Ascending aorta (tissue), 2 donors: ENCODE measurements at regions not wholly inside any gene's neighbourhood (a gene's known extent, or its start where the extent isn't known, plus 50 kb on each side); places are given as distances from the start of the nearest gene placed in this dataset.

Experiments
- DNase-seq, 2 donors: peaks; one replicate each; pipeline ENCODE4 v3.0.0-alpha.2; 2019; ENCODE audit warnings: low spot score in 2 of 2
- H3K27ac ChIP-seq, 2 donors: fragments of 200-600 bp; sonication (generic); one replicate each; pipeline ENCODE4 v1.5.1; 2016 to 2017; ENCODE audit warnings: mild to moderate bottlenecking in 1 of 2
- H3K27me3 ChIP-seq: fragments of 200-600 bp; sonication (generic); one replicate; pipeline ENCODE4 v1.5.1; 2017
- H3K36me3 ChIP-seq, 2 donors: fragments of 200-600 bp; sonication (generic); one replicate each; pipeline ENCODE4 v1.5.1; 2016
- H3K4me1 ChIP-seq, 2 donors: fragments of 200-600 bp; sonication (generic); one replicate each; pipeline ENCODE4 v1.5.1; 2016 to 2017; ENCODE audit warnings: mild to moderate bottlenecking in 1 of 2
- H3K4me3 ChIP-seq, 2 donors: fragments of 200-600 bp; sonication (generic); one replicate each; pipeline ENCODE4 v1.5.1; 2016 to 2017; ENCODE audit warnings: mild to moderate bottlenecking in 1 of 2
- H3K9me3 ChIP-seq, 2 donors: fragments of 200-600 bp; sonication (generic); one replicate each; pipeline ENCODE4 v1.5.1; 2016
- intact Hi-C: fragments of 100-400 bp; cut with DNase I; formaldehyde crosslinking; loops from one replicate; pipeline ENCODE4 v1.15.1; 2023
- TF ChIP-seq, protein P1 (sequence below), 3 experiments: fragments of 200-600 bp in 2 of 3; fragments of 450-650 bp in 1 of 3; sonication (generic) in 2 of 3; IDR thresholded peaks; one replicate each; pipeline ENCODE4 v1.5.1; 2016 to 2019; ENCODE audit warnings: antibody characterized with exemption in 3 of 3, mild to moderate bottlenecking in 1 of 3, moderate library complexity in 1 of 3

DNA sequence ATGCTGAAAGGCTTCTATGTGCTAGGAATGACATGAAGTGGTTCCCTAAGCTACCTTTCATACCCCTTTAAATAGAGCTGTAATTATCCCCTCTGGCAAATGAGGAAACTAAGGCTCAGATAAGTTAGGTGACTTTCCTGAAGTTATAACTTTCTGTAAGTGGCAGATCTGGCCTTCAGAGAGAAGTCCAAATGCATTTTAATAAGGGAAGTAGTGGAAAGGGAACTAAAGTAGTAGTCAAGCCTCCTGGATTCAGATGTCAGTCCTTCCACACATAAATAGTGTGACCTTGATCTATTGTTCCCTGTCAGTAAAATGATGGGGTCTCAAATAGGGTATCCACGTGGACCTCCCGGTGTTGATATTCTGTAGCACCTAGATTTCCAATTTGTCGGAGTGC lies 277.7 kb downstream of the EDEM1 start:
- Histone ChIP-seq H3K4me3 (no peak overlapping the region), H3K4me1 (no peaks in the 10 kb centered on the region), H3K27ac (no peak overlapping the region), H3K9me3 (no peaks in the 10 kb centered on the region), H3K36me3 (no peaks in the 10 kb centered on the region), H3K27me3 (no peaks in the 10 kb centered on the region)
- TF ChIP-seq, protein P1, sequence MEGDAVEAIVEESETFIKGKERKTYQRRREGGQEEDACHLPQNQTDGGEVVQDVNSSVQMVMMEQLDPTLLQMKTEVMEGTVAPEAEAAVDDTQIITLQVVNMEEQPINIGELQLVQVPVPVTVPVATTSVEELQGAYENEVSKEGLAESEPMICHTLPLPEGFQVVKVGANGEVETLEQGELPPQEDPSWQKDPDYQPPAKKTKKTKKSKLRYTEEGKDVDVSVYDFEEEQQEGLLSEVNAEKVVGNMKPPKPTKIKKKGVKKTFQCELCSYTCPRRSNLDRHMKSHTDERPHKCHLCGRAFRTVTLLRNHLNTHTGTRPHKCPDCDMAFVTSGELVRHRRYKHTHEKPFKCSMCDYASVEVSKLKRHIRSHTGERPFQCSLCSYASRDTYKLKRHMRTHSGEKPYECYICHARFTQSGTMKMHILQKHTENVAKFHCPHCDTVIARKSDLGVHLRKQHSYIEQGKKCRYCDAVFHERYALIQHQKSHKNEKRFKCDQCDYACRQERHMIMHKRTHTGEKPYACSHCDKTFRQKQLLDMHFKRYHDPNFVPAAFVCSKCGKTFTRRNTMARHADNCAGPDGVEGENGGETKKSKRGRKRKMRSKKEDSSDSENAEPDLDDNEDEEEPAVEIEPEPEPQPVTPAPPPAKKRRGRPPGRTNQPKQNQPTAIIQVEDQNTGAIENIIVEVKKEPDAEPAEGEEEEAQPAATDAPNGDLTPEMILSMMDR (IDR thresholded peaks at IDR 0.05): no peak
- no peak for DNase-seq
- intact Hi-C loops: no loop called here

DNA sequence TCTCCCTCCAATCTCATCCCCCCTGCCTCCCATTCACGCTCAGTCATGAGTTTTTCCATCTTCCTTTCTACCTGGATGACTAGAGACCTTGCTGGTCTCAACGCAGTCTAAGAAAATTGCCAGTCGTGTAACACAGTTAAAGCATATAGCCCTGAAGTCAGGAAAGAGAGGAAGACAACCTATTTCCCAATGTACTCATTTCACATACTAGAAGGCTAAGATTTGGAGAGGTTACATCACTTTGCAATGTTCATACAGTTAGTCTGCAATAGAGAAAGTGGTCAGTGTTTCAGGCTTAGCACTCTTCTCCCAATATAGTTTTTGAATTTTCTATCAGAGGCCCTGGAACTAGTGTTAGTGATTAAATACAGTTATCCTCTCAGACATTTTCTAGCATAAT lies 278.6 kb downstream of the EDEM1 start:
- H3K4me3 ChIP-seq: no peak overlapping the region
- H3K4me1 ChIP-seq: no peaks in the 10 kb centered on the region
- H3K27ac ChIP-seq: no peak overlapping the region
- no peaks in the 10 kb centered on the region for H3K27me3 ChIP-seq
- DNase-seq: no peak
- H3K36me3 ChIP-seq: no peaks in the 10 kb centered on the region
- H3K9me3 ChIP-seq: no peaks in the 10 kb centered on the region
- TF ChIP-seq, protein P1 (IDR thresholded peaks at IDR 0.05): no peak
- intact Hi-C loops: no loop called here

DNA sequence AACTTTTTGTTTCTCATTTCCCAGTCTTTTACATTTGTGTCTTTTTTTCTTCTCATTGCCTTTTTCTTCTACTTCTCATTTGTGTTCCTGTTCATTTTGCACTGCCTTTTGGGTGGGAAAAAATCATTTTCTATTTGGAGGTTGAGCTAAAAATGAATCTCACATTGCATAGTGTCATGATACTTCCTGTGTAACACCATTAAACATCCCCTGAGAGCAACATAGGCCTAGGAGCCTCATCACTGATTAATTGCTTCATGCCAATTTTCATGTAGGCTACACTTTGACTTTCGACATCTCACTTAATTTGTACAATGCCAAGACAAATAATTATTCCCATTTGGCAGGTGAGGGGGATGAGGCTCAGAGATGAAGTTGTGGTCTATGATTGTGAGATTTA lies 279.2 kb downstream of the EDEM1 start:
- DNase-seq: no peak
- intact Hi-C loops: no loop called here
- Histone ChIP-seq H3K27ac (no peak overlapping the region), H3K9me3 (no peaks in the 10 kb centered on the region), H3K36me3 (no peaks in the 10 kb centered on the region), H3K27me3 (no peaks in the 10 kb centered on the region), H3K4me3 (no peak overlapping the region), H3K4me1 (no peaks in the 10 kb centered on the region)
- TF ChIP-seq, protein P1 (IDR thresholded peaks at IDR 0.05): no peak

DNA sequence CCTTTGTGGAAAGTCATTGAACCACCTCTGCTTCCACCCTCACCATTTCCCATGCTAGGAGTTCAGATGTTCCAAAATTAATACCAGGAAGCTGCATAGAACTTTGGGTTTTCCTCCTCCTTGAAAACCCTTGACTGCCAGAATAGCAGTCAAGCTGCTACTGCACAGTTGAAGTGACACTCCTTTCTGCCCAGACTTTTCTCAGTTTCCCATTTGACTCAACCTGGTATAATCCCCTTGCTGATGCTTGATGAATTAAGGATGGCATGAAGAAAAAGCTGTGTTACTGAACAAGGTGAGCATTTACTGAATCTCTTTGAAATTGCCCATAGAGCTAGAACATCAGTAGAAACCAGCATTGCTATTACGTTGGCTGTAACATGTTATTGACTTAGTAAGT lies 286.0 kb downstream of the EDEM1 start:
- no peaks in the 10 kb centered on the region for H3K36me3 ChIP-seq
- H3K27me3 ChIP-seq: no peaks in the 10 kb centered on the region
- TF ChIP-seq, protein P1 (IDR thresholded peaks at IDR 0.05): no peak
- intact Hi-C loops: no loop called here
- no peaks in the 10 kb centered on the region for H3K9me3 ChIP-seq
- no peak for DNase-seq
- no peak overlapping the region for H3K27ac ChIP-seq
- H3K4me3 ChIP-seq: no peak overlapping the region
- H3K4me1 ChIP-seq: no peaks in the 10 kb centered on the region

DNA sequence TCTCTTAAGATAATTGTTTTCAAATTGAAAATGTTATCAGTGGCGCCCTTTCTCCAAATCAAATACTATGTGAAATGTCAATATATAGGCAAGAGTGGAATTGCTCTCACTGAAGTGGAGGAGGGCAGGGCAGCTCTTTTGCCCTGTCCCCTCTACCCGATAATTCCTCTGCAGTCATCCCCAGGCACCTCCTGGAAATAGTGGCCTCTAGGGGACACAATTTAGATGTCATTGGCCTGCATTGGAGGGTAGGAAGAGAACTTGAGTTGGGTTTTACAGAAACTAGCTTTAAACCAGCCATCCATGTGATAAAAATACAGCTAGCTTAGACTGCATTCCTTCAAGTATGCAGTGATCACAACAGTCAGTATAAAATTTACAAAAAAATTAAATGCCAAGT lies 288.9 kb downstream of the EDEM1 start:
- no peak overlapping the region for H3K27ac ChIP-seq
- TF ChIP-seq, protein P1 (IDR thresholded peaks at IDR 0.05): no peak
- no peaks in the 10 kb centered on the region for H3K27me3 ChIP-seq
- no peaks in the 10 kb centered on the region for H3K9me3 ChIP-seq
- no peak overlapping the region for H3K4me3 ChIP-seq
- no peaks in the 10 kb centered on the region for H3K4me1 ChIP-seq
- DNase-seq: no peak
- intact Hi-C loops: no loop called here
- no peaks in the 10 kb centered on the region for H3K36me3 ChIP-seq

DNA sequence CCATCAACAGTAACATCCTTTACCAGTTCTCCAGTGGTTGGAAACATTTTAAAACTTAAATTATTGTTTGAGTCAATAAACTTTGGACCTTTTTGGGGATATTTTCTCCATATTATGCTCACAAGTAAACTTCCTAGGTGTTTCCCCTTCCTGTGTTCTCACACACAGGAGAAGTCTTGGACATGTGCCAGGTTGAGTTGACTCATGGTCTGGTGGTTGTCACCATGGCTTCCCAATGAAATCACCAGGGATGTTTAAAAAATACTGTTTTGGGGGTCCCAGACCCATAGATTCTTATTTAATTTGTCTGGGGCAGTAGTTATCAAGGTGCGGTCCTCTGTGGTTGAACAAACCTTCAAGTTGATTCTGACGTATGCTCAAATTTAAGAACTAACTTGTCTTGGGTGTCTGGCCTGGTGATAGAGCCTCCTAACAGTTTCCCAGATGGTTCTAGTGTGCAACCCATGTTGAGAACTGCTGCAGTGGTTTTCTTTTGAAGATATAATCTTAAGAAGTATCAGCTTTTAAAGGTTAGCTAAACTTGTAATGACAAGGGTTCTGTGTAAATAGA lies 291.8 kb downstream of the EDEM1 start:
- Histone ChIP-seq H3K27ac (no peak overlapping the region), H3K4me3 (no peak overlapping the region), H3K4me1 (no peaks in the 10 kb centered on the region), H3K27me3 (no peaks in the 10 kb centered on the region), H3K9me3 (no peaks in the 10 kb centered on the region), H3K36me3 (no peaks in the 10 kb centered on the region)
- DNase-seq: no peak
- TF ChIP-seq, protein P1 (IDR thresholded peaks at IDR 0.05): no peak
- intact Hi-C loops: no loop called here
